Ishikawa (cell line): ENCODE measurements at regions not wholly inside any gene's neighbourhood (a gene's known extent, or its start where the extent isn't known, plus 50 kb on each side); places are given as distances from the start of the nearest gene placed in this dataset.

Experiments used
- NFIC ChIP-seq: IDR thresholded peaks from 2 replicates; pipeline ENCODE4 v1.6.1; 2012
- YY1 ChIP-seq: IDR thresholded peaks from 2 replicates; pipeline ENCODE4 v1.6.1; 2012; ENCODE audit warnings: low read depth
- ZBTB7A ChIP-seq: IDR thresholded peaks from 2 replicates; pipeline ENCODE4 v1.6.1; 2012; ENCODE audit warnings: low read depth
- TF ChIP-seq, protein P1 (sequence below): IDR thresholded peaks from 2 replicates; pipeline ENCODE4 v1.6.1; 2012; ENCODE audit warnings: low read depth, mild to moderate bottlenecking
- TF ChIP-seq, protein P2 (sequence below): IDR thresholded peaks from 2 replicates; pipeline ENCODE4 v1.6.1; 2012

- TF ChIP-seq YY1 = no peak
- TF ChIP-seq, protein P1, sequence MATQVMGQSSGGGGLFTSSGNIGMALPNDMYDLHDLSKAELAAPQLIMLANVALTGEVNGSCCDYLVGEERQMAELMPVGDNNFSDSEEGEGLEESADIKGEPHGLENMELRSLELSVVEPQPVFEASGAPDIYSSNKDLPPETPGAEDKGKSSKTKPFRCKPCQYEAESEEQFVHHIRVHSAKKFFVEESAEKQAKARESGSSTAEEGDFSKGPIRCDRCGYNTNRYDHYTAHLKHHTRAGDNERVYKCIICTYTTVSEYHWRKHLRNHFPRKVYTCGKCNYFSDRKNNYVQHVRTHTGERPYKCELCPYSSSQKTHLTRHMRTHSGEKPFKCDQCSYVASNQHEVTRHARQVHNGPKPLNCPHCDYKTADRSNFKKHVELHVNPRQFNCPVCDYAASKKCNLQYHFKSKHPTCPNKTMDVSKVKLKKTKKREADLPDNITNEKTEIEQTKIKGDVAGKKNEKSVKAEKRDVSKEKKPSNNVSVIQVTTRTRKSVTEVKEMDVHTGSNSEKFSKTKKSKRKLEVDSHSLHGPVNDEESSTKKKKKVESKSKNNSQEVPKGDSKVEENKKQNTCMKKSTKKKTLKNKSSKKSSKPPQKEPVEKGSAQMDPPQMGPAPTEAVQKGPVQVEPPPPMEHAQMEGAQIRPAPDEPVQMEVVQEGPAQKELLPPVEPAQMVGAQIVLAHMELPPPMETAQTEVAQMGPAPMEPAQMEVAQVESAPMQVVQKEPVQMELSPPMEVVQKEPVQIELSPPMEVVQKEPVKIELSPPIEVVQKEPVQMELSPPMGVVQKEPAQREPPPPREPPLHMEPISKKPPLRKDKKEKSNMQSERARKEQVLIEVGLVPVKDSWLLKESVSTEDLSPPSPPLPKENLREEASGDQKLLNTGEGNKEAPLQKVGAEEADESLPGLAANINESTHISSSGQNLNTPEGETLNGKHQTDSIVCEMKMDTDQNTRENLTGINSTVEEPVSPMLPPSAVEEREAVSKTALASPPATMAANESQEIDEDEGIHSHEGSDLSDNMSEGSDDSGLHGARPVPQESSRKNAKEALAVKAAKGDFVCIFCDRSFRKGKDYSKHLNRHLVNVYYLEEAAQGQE = no peak
- TF ChIP-seq, protein P2, sequence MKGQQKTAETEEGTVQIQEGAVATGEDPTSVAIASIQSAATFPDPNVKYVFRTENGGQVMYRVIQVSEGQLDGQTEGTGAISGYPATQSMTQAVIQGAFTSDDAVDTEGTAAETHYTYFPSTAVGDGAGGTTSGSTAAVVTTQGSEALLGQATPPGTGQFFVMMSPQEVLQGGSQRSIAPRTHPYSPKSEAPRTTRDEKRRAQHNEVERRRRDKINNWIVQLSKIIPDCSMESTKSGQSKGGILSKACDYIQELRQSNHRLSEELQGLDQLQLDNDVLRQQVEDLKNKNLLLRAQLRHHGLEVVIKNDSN = no peak
- TF ChIP-seq NFIC = no peak
- no peak for TF ChIP-seq ZBTB7A
Measured at GRCh38 chr6:41441598-41442351, 104.4 kb upstream of the FOXP4 start.
